NCI-H146 treated with DMSO at 0.1 percent for 48 hours (cell line): ENCODE measurements at regions not wholly inside any gene's neighbourhood (a gene's known extent, or its start where the extent isn't known, plus 50 kb on each side); places are given as distances from the start of the nearest gene placed in this dataset.
"Not testable (repeated sequence)": the region's sequence is repeated elsewhere in the genome, so short reads cannot be mapped to it uniquely, and the experiment has no call there.

ENCODE experiments used
- DNase-seq: peaks from one replicate; lab custom pipeline; 2025; ENCODE audit not compliant: unreplicated experiment; lab: John Stamatoyannopoulos, UW

GRCh38 chr15:23750179-23750578 is 63.1 kb upstream of the NDN start:
- DNase-seq, result no peak

DNA sequence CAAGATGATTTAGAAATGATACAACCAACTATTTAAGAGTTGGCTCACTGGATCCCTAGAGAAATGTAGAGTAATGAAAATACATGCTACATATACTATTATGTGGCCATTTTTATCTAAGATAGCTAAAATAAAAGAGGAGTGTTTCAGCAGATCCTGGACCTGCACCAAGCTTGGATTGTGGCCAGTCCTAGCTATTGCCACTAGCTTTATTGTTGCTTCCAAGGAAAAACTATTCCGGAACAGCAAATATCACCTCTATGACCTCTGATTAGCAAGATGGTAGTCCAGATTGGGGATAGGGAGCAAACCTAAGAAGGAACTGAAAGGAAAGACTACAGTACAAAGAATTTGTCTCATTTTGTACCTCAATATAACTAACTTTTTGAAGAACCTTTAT is 63.7 kb upstream of the NDN start:
- no peak for DNase-seq

DNA sequence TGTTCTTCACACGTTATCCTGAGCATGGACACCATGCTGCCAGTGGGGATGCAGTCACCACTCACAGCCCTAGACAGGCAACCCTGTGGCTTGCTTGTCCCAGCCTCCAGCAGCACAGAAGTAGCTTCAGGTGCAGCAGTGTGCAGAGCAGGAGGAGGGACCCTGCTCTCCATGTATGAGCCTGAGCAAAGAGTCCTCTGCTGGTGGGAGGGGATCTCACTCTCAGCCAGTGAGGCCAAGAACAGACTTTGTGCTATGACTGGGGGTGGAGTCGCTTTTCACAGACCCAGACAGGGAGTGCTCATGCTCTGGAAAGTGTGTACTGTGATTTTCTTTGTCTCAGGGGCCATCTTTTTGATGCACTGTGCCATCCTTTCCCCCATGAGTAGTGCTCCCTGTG is 66.1 kb upstream of the NDN start:
- DNase-seq, result no peak

GRCh38 chr15:23758891-23759290 is 71.8 kb upstream of the NDN start:
- no peak for DNase-seq

DNA sequence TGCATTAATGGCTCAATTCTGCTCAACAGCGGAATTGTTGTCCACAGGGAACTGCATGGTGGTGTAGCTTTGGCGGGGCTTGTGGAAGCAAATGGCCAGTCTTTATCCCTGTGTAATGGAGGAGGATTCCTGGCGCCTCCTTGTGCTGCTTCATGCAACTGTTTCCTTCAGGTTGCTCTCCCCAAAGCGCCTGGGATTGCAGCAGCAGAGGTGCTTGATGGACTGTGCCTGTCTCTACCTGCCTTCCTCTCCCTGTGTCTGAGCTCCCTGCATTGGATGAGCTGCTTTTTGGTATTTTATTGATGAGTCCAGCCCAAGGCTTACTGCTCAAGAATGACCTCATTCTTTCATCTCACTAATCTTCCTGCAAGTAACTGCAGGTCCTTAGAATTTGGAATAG is 72.9 kb upstream of the NDN start:
- no peak for DNase-seq

DNA sequence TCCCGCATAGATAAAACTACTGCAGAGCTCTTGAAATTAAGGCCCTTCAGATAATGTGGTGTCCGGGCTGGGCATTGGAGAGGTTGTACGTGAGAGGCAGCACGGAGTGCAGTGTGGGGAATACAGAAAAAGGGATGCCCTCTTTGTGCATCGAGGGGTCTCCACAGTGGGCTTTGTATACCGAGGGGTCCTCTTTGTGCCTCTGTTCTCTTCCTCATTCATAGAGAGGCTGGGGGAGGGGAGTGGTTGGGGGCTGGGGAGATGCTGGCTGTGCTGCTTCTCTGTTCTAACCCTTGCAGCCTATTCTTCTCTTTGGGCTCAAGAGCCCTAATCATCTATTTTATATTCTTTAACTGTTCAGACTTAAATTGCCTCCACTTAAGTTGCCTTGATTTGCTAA is 74.3 kb upstream of the NDN start:
- DNase-seq, result no peak

DNA sequence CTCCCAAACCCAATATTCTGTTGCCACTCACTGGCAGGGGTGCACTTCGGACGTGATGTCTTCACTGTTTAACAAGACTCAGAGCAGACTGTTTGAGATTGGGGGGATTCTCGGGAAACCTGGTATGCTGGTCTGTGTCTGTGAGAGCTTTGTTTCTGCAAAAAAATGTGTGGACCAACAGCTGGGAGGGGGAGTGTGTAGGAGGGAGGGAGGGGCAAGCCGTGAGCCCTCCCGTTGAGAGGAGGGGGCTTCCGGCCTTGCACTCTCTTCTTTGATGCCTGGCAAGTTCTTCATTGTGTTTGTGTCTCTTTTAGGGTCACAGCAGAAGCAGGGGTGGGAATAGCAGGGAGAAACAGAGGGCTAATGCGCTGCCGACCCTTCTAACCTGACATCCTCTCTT is 74.9 kb upstream of the NDN start:
- no peak for DNase-seq

- DNase-seq, result no peak
Observed at GRCh38 chr15:23763021-23763420, 75.9 kb upstream of the NDN start.

- DNase-seq, result no peak
Observed at GRCh38 chr15:23764306-23764705, 77.2 kb upstream of the NDN start.

DNA sequence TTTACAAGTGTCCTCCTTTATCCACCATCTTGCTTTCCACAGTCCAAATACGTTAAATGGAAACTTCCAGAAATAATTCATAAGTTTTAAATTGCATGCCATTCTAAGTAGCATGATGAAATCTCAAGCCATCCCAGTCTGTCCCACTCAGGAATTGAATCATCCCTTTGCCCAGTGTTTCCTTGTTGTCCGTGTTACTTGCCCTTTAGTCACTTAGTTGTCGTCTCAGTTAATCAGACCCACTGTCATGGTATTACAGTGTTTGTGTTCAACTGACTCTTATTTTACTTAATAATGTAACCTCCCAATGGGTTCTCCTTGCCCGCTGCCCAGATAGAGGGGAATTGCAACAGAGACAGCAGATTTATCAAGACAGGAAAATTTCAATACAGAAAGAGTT is 77.6 kb upstream of the NDN start:
- DNase-seq, result no peak

GRCh38 chr15:23766779-23767178 is 79.7 kb upstream of the NDN start:
- DNase-seq, result not testable (repeated sequence)

DNA sequence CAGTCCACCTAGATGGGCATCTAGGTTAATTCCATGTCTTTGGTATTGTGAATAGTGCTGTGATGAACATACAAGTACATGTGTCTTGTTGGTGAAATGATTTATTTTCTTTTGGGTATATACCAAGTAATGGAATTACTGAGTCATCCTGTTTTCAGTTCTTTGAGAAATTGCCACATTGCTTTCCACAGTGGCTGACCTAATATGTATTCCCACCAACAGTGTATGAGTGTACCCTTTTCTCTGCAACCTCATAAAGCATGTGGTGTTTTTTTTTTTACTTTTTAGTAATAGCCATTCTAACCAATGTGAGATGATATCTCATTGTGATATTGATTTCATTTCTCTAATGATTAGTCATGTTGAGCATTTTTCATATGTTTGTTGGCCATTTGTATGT is 86.0 kb upstream of the NDN start:
- DNase-seq, result no peak

- DNase-seq, result no peak
Observed at GRCh38 chr15:23787346-23788105, 100.4 kb upstream of the NDN start.

DNA sequence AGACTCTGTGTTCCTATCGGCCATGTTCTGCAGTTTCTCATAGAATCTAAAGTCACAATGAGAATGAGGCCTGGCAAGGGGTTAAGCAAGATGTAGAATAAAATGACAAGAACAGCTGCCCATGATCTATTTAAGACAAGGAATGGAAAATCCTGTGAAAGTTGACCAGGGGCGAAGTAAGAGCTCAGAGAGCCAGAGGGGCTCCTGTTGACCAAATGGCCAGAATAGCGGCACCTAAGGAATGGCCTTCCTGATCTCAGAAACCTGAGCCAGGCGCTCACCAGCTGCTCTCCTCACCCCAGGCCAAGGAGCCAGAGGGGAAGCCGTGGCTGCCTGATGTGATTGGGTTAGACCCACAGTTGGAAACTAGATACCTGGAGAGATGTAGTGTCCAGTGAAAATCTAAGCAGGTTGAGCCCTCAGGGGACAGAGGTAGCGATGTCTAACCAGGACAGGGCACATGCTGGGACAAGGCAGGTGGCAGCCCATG is 106.1 kb upstream of the NDN start:
- no peak for DNase-seq

- DNase-seq, result no peak
Observed at GRCh38 chr15:23797747-23798446, 110.8 kb upstream of the NDN start.

- no peak for DNase-seq
Observed at GRCh38 chr15:23801881-23802280, 114.8 kb upstream of the NDN start.

DNA sequence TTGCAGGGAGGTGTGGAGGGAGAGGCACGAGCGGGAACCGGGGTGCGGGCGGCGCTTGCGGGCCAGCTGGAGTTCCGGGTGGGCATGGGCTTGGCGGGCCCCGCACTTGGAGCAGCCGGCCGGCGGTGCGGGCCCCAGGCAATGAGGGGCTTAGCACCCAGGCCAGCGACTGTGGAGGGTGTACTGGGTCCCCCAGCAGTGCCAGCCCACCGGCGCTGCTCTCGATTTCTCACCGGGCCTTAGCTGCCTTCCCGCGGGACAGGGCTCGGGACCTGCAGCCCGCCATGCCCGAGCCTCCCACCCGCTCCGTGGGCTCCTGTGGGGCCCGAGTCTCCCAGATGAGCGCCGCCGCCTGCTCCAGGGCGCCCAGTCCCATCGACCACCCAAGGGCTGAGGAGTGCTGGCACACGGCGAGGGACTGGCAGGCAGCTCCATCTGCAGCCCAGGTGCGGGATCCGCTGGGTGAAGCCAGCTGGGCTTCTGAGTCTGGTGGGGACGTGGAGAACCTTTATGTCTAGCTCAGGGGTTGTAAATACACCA is 115.9 kb upstream of the NDN start:
- not testable (repeated sequence) for DNase-seq

DNA sequence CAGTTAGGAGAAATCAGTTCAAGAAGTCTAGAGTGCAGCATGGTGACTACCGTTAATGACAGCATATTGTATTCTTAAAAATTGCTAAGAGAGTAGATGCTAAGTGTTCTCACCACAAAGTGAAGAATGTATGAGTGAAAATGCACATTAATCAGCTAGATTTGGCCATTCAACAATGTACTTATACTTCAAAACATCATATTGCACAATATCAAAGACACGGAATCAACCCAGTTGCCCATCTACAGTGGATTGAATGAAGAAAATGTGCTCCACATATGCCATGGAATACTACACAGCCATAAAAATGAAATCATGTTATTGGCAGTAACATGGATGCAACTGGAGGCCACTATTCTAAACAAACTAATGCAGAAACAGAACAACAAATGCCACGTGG is 119.9 kb upstream of the NDN start:
- no peak for DNase-seq

DNA sequence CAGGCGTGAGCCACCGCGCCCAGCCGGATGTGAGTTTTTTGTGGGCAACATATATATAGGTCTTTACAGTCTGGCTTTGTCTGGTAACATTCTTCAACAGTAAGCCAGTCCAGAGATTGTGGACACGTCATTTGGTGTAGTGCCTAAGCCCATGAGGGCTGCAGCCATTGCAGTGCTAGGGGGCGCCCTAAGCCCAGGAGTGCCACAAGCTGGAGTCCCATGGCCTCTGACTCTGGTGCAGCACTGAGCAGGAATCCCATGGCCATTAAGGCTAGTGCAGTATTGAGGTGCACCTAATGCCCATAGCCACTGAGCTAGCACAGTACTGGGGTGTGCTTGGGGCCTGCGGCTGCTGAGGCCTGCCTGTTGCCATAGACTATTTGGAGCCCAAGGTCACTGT is 136.4 kb upstream of the NDN start:
- DNase-seq, result no peak

- DNase-seq, result no peak
Observed at GRCh38 chr15:23828786-23829185, 141.7 kb upstream of the NDN start.

GRCh38 chr15:23835953-23836352 is 148.8 kb upstream of the NDN start:
- no peak for DNase-seq

DNA sequence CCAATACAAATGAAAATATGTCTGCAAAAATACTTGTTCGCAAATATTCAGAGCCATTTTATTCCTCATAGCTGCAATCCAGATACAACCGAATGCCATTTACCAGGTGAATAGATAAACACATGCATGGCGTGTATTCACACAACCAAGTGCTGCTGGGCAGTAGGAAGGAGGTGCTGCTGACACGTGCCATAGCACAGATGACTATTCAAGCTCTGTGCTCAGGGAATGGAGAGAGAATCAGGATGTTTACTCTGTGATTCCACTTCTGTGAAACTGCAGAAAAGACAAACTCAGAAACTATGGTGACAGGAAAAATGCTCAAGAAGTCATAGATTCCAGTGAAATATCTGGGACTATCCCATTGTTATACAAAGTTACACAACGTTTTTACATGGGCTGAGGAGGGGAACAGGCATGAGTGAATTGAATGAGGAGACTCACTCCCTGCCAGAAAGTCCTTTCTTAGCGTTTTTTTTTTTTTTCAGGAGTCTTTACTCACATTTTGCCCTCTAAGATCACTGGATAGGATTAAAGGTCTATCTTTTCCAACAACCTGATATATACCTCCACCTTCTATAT is 152.9 kb upstream of the NDN start:
- DNase-seq, result no peak
